Left renal pelvis (tissue), 4 donors: ENCODE measurements at regions not wholly inside any gene's neighbourhood (a gene's known extent, or its start where the extent isn't known, plus 50 kb on each side); places are given as distances from the start of the nearest gene placed in this dataset.

Source experiments
- DNase-seq, 4 donors: peaks; one replicate each; pipeline ENCODE4 v3.0.0-alpha.2; 2013; ENCODE audit warnings: low read depth in 4 of 4, low spot score in 3 of 4

GRCh38 chr5:126339215-126339805, 83.9 kb upstream of the GRAMD2B start:
- DNase-seq = peak in 3 of 4 donors; percentile 41 to 65 (median 45)

DNA sequence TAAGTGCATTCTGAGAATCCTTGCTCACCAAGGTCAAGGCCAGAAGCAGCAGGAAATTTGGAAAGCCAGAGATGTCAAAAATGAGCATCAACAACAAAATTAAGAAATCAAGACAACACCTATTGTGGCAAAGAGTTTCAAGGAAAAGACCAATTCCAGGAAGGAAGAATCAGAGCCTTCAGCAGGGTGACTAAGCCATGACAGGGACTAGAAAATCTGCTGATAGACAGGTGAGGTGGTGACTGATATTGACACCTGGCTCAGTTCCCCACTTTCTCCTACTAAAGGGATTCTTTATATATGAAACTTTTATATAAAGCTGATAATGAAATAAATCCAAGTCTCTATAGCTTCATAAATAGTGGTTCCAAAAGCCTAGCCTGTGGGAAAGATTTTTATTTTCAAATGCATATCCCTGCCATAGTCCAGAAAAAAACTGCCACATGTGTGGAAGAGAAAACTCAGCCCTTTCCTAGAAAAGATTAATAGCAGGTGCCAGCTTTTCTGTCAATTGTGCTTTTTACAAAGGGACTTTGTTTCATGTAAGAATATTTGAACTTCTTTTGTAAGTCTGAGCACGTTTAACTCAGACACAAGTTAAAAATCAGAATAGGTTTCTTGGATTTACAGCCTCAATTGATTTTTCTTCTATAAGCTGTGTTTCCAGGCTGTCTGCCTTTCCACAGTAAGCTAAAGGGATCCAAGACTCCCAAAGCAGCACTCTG, 81.1 kb upstream of the GRAMD2B start:
- no peak for DNase-seq

- DNase-seq = no peak
Measured at GRCh38 chr5:126348855-126349635, 74.2 kb upstream of the GRAMD2B start.

DNA sequence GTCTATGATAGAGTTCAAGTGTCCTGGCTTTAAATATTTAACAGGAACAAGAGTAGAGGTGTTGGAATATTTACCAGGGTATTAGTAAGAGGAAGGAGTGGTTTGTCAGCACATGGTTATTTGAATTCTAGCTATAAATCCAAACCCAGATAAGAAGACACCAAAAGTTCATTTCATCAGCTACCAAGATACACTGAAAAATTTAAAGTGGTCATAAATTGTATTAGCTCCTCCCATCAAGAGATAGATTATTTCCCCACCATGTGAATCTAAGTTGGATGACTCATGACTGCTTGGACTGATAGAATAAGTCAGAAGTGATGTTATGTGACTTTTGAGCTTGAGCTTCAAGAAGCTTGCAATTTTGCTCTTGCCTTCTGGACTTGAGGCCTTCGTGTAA, 72.1 kb upstream of the GRAMD2B start:
- DNase-seq = no peak

DNA sequence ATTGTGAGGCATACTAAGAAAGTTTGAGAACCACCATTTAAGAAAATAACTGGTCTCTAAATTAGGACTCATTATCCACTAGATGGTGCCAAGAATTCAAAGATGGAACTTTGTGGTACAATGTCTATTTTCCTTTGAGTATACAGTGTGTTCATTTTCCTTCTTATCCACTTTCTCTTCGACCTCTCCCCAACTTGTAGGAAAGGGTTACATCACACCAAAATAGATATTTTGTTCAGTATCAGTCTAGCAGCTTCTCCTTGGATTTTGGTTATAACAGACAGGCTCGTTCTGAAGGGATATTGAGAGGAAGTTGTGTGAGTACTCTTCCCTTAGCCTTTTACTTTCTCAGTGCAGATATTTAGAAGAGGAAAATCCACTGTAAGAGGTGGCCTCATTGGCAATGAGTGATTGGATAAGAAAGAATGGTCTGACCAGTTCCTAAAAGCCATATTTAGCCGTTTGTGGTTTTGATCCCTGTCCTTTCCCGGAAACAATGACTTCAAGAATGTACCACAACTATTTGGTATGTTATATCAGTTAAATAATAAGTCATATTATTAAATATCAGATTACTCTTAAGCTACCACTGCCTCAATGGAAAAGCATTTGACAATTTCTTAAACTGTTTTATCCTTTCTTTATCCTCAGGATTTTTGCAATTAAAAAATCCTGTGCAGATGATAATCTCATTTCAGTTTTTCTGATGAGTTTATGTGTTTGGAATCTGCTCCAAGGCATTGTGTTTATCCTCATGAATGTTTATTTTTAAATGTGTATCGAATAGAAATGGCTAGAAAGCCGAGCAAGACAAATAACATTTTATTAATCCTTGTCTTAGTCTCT, 69.0 kb upstream of the GRAMD2B start:
- no peak for DNase-seq

DNA sequence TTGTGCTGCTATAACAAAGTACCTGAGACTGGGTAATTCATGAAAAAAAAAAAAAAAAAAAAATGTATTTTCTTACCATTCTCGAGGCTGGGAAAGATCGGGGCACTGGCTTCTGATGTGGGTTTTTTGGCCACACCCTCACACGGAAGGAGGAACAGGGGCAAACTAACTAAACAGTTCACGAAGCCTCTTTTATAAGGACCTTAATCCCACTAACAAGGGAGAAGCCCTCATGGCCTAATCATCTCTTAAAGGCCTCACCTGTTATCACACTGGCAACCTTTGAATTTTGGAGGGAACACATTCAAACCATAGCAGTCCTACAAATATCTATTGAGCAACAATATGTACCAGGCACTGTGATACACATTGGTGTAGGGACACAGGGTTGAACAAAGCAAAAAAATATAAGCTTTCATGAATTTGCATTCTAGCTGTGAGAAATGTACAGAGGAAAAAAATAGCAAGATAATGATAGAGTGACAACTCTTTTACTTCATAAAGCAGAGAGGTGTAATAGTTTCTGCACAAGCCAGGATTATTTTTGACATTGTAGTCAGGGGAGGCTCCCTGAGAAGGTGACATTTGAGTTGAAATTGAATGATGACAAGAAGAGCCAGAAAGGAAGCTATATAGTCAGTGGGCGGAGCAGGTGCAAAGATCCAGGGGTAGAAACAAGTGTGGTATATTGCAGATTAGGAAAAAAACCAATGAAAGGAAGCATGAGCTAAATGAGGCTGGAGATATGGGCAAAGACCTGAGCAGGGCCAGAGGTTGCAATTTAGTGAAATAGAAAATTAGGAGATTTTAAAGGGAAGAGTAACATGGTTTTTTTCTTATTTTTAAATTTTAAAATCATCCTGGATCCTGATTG, 68.1 kb upstream of the GRAMD2B start:
- no peak for DNase-seq

GRCh38 chr5:126355940-126356339, 67.3 kb upstream of the GRAMD2B start:
- DNase-seq = no peak

- no peak for DNase-seq
Measured at GRCh38 chr5:126357585-126358342, 65.4 kb upstream of the GRAMD2B start.

DNA sequence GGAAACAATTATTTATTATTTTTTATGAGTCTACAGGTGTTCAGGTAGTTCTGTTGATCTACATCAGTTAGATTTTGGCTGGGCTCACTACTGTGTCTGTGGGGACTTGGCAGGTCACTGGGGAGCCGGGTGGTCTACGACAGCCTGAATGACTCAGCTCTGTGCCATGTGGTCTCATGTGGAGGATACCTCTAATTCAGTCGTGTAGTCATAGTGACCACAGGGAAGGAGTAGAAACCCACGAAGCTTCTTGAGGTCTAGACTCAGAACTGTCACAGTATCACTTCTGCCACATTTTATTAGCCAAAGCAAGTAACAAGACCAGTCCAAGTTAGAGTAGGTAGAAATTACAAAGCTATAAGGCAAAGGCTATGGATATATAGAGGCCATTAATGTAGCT, 64.7 kb upstream of the GRAMD2B start:
- DNase-seq = no peak

GRCh38 chr5:126359884-126360283, 63.3 kb upstream of the GRAMD2B start:
- DNase-seq = no peak

- DNase-seq = no peak
Measured at GRCh38 chr5:126360467-126360866, 62.7 kb upstream of the GRAMD2B start.

DNA sequence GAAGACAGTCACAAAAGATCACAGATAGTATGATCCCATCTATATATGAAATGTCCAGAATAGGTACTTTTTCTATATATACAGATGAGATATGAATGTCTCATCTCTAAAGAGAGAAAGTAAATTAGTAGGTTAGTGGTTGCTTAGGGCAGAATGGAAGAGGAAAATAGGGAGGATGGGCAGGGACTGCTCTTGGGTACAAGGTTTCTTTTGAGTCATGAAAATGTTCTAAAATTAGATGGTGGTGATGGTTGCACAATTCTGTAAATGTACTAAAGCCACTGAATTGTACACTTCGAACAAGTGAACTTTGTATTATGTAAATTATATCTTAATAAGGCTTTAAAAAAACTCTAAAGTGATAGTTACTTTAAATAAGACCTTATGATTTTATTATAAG, 59.6 kb upstream of the GRAMD2B start:
- DNase-seq = no peak

DNA sequence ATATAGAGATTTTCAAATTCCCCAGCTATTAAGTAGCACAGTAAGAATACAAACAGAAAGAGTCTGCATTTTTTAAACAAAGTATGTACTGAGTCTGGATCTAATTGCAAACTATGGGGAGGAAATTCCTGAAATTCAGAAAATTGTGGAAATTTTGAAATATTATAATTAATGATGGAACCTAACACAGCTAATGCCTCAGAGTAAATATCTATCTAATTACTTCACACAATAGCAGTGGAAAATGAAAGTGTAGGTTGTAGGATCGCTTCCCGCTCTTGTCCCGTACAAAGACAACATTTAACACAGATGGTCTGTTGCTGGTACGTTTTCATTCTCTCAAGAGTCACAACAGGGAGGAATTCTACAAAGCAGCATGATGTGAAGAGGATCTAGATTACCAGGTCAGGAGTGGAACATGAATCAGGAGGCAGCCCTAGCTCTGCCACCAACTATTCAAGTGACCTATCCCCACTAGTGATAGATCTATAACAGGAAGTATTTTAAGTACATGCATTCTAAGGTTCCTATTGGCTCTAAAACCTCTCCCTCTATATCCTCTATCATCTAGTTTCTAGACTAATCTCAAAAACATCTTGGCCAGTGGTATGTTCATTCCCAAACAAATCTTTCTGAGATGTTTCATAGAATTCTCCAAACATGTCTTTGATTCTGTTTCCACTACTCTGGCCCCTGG, 58.9 kb upstream of the GRAMD2B start:
- no peak for DNase-seq

- no peak for DNase-seq
Measured at GRCh38 chr5:126365446-126366198, 57.6 kb upstream of the GRAMD2B start.

DNA sequence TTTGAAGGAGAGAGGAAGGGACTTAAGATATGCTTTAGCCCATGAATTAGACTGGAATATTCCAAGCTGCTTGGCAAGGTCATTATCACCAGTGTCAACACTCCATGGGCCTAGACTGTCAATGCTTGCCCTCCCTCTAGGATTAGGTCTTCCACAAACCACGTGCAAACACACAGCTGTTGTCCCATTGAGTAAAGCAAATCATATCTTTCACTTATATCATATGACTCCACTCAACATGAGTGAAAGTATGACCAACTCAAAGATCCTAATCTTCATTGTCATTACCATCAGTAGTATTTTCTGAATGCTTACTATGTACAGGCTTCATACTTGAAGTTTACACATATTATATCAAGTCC, 57.0 kb upstream of the GRAMD2B start:
- no peak for DNase-seq

DNA sequence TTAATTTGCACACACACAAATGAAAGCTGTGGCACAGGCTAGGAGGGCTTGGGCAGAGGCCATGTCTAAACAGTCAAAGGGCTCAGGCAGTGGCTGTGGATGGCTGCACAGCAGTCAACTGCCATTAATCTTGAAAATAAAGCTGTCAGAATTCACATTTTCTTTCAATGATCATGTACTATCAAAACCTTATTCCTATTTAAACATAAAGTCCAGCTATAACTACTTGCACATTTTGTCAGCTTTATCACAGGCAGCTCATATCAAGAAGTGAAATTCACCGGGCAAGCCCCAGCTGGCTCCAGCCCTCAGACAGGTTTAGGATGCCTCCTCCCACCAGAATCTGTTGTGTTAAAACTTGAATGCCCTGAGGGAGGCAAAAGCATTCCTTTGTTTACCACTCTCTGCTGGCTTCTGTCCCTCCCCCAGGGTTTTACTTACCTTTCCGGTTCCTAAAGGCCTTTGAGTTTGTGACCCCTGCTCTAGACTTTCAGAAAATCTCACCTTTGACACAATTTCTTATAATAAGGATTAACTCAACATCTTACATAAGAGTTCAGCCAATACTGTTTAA, 54.9 kb upstream of the GRAMD2B start:
- DNase-seq = peak in 1 of 4 donors; percentile 44

GRCh38 chr5:126369083-126369482, 54.1 kb upstream of the GRAMD2B start:
- DNase-seq = no peak
